GM12864 (cell line): ENCODE measurements at regions not wholly inside any gene's neighbourhood (a gene's known extent, or its start where the extent isn't known, plus 50 kb on each side); places are given as distances from the start of the nearest gene placed in this dataset.

ENCODE experiments used
- DNase-seq: peaks from one replicate; pipeline ENCODE4 v3.0.0-alpha.2; 2011; ENCODE audit warnings: low read depth
- H3K4me3 ChIP-seq: 2 replicates; pipeline ENCODE4 v1.5.1; 2011; ENCODE audit warnings: mild to moderate bottlenecking, low read depth, low read length, control low read depth
- CTCF ChIP-seq: IDR thresholded peaks from 2 replicates; pipeline ENCODE4 v1.5.1; 2011; ENCODE audit warnings: low read depth, mild to moderate bottlenecking, moderate library complexity, low read length, control low read depth, inconsistent platforms; ENCODE audit errors: missing control alignments

GRCh38 chr21:18908641-18909040 is 505.1 kb upstream of the TMPRSS15 start:
- H3K4me3 ChIP-seq: no peak overlapping the region
- DNase-seq: no peak
- no peak for TF ChIP-seq CTCF

DNA sequence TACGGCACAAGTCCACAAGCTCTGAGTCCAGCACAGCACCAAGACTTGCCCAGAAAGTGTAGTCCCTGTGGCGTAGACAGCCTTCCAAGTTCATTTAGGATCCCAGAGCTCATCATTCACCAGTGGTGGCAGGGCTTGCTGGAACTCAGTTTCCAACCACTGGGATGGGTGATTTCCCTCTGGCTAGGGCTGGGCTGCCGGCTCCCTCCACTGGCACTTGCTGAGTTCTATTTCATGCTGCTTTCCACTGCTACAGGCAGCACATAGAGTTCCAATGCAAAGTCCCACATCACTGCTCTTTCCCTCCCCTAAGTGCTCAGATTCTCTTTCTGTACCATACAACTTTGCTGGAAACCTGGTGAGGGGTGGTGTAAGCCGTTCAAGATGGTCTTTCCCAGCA is 510.3 kb upstream of the TMPRSS15 start:
- no peak for DNase-seq

DNA sequence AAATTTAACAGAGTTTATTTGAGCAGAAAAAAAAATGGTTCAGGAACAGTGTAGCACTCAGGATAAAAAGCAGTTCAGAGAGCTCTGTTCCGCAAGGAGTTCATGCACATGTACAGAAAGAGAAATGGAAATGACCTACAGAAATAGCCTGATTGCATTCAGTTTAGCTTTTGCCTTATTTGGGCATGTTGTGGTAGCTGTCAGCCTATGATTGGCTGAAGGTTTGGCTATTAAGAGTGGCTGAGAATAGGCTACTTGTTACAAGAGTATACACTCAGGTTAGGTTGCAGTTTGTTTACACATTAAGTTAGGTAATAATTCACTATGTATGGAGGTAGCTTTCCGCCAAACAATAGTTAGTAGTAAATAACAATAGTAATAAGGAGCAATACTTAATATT is 511.0 kb upstream of the TMPRSS15 start:
- no peak for TF ChIP-seq CTCF
- no peak for DNase-seq
- H3K4me3 ChIP-seq: no peak overlapping the region

More for the DNA sequence above, 510.3 kb upstream of the TMPRSS15 start:
- TF ChIP-seq CTCF: no peak
- no peak overlapping the region for H3K4me3 ChIP-seq

DNA sequence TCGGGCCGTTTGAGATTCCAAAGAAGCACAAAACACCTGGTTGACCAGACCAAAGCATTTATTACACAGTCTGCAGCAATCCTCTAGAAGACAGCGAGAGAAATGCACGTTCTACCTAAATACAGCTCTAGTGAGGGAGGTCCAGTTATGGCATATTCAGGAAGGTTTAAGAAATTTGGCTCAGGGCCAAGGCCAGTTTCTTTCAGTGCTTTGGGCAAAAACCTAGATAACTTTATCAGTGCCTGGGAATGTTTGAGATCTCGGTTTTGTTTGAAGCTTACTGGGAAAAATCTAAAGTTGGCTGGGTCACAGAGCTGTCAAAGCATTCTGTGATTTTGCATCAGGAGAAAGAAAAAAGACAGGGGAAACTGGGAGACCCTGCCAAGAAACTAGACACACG is 514.0 kb upstream of the TMPRSS15 start:
- no peak for DNase-seq
- no peak overlapping the region for H3K4me3 ChIP-seq
- no peak for TF ChIP-seq CTCF

DNA sequence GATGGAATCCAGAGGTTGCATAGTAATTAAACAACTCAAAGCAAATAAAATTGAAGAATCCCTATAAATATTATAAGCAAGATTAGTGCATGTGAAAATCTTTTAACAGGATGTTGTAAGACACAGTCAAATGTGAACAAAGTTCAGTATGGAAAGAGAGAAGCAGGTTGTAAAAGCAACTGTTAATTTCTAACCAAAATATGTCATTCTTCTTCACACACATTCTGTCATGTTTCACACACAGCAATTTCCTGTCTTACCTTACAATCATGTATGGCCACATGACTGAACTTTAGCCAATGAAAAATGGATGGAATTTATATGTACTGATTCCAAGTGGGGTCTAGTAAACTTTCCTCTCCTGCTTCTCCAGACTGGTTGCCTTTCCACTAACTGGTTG is 527.7 kb upstream of the TMPRSS15 start:
- H3K4me3 ChIP-seq: no peak overlapping the region
- TF ChIP-seq CTCF: no peak
- no peak for DNase-seq

DNA sequence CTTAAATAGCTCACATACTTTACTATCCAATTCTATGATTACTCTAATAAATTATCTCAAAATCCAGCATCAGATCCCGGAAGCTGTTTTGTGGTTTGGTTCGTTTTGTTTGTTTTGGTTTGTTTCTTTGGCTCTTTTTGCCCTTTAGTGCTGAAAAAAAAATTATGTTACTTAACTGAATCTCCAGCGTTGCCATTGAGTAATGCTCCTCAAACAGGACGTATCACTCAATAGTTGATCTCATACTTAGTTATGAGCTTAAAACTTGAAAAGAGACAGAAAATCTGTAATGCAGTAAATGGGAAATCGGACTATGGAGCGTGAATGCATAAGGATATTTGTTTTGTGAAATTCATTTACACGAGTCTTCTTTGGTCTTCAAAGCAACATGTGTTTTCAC is 533.8 kb upstream of the TMPRSS15 start:
- H3K4me3 ChIP-seq: no peak overlapping the region
- no peak for DNase-seq
- TF ChIP-seq CTCF: no peak

GRCh38 chr21:18940791-18941190 is 537.2 kb upstream of the TMPRSS15 start:
- TF ChIP-seq CTCF: no peak
- no peak for DNase-seq
- H3K4me3 ChIP-seq: no peak overlapping the region
